ENCODE measurements at regions not wholly inside any gene's neighbourhood (a gene's known extent, or its start where the extent isn't known, plus 50 kb on each side); places are given as distances from the start of the nearest gene placed in this dataset.

GRCh38 chr2:15842758-15843666 is 97.3 kb upstream of the MYCN start:
- no peaks in the 10 kb centered on the region for H3K9me3 ChIP-seq (ENCODE audit: insufficient read depth, low read length)
- no peaks in the 10 kb centered on the region for H3K79me2 ChIP-seq (ENCODE audit: low read length)
- no peak overlapping the region for H3K4me3 ChIP-seq (ENCODE audit: low read length)
- peaks cover 10% of the 10 kb centered on the region; the same call in 1 of the 2 replicates for H3K27me3 ChIP-seq (ENCODE audit: low read depth, low read length)
- H3K4me2 ChIP-seq (ENCODE audit: low read length) = no peak overlapping the region
- no peaks in the 10 kb centered on the region for H3K36me3 ChIP-seq (replicated peaks; ENCODE audit: low read depth, low read length)
- H3K27ac ChIP-seq (ENCODE audit: low read length) = no peak overlapping the region
- H4K20me1 ChIP-seq (ENCODE audit: insufficient read depth, low read length) = no peaks in the 10 kb centered on the region
- TF ChIP-seq CTCF (IDR thresholded peaks at IDR 0.05; ENCODE audit: low read depth, low read length) = no peak
- TF ChIP-seq EZH2phosphoT487 (IDR thresholded peaks at IDR 0.05; ENCODE audit: low read depth) = no peak
- H3K9ac ChIP-seq (ENCODE audit: low read length) = no peak overlapping the region
- no peak overlapping the region for H2AFZ ChIP-seq (ENCODE audit: low read depth, low read length)
- no peaks in the 10 kb centered on the region for H3K4me1 ChIP-seq (ENCODE audit: low read length)

GRCh38 chr2:15844211-15844801 is 96.0 kb upstream of the MYCN start:
- Histone ChIP-seq H3K36me3 (replicated peaks; ENCODE audit: low read depth, low read length) (no peaks in the 10 kb centered on the region), H3K27ac (ENCODE audit: low read length) (no peak overlapping the region), H3K27me3 (ENCODE audit: low read depth, low read length) (peaks cover 10% of the 10 kb centered on the region; the same call in 1 of the 2 replicates), H3K4me3 (ENCODE audit: low read length) (no peak overlapping the region), H3K9ac (ENCODE audit: low read length) (no peak overlapping the region), H3K79me2 (ENCODE audit: low read length) (no peaks in the 10 kb centered on the region), H3K4me1 (ENCODE audit: low read length) (no peaks in the 10 kb centered on the region), H3K4me2 (ENCODE audit: low read length) (no peak overlapping the region), H4K20me1 (ENCODE audit: insufficient read depth, low read length) (no peaks in the 10 kb centered on the region), H2AFZ (ENCODE audit: low read depth, low read length) (no peak overlapping the region), H3K9me3 (ENCODE audit: insufficient read depth, low read length) (no peaks in the 10 kb centered on the region)
- TF ChIP-seq EZH2phosphoT487 (IDR thresholded peaks at IDR 0.05; ENCODE audit: low read depth) (no peak), CTCF (IDR thresholded peaks at IDR 0.05; ENCODE audit: low read depth, low read length) (no peak)

GRCh38 chr2:15845294-15845693 is 95.1 kb upstream of the MYCN start:
- no peak overlapping the region for H3K4me2 ChIP-seq (ENCODE audit: low read length)
- peaks cover 4% of the 10 kb centered on the region; the same call in 1 of the 2 replicates for H3K27me3 ChIP-seq (ENCODE audit: low read depth, low read length)
- H3K36me3 ChIP-seq (replicated peaks; ENCODE audit: low read depth, low read length) = no peaks in the 10 kb centered on the region
- no peaks in the 10 kb centered on the region for H4K20me1 ChIP-seq (ENCODE audit: insufficient read depth, low read length)
- no peak overlapping the region for H2AFZ ChIP-seq (ENCODE audit: low read depth, low read length)
- no peaks in the 10 kb centered on the region for H3K79me2 ChIP-seq (ENCODE audit: low read length)
- H3K4me1 ChIP-seq (ENCODE audit: low read length) = no peaks in the 10 kb centered on the region
- no peak overlapping the region for H3K4me3 ChIP-seq (ENCODE audit: low read length)
- H3K27ac ChIP-seq (ENCODE audit: low read length) = no peak overlapping the region
- no peaks in the 10 kb centered on the region for H3K9me3 ChIP-seq (ENCODE audit: insufficient read depth, low read length)
- no peak overlapping the region for H3K9ac ChIP-seq (ENCODE audit: low read length)
- no peak for TF ChIP-seq CTCF (IDR thresholded peaks at IDR 0.05; ENCODE audit: low read depth, low read length)
- TF ChIP-seq EZH2phosphoT487 (IDR thresholded peaks at IDR 0.05; ENCODE audit: low read depth) = no peak

GRCh38 chr2:15845737-15846405 is 94.5 kb upstream of the MYCN start:
- H3K4me3 ChIP-seq (ENCODE audit: low read length) = no peak overlapping the region
- H3K4me2 ChIP-seq (ENCODE audit: low read length) = no peak overlapping the region
- no peak overlapping the region for H3K9ac ChIP-seq (ENCODE audit: low read length)
- H2AFZ ChIP-seq (ENCODE audit: low read depth, low read length) = no peak overlapping the region
- H3K9me3 ChIP-seq (ENCODE audit: insufficient read depth, low read length) = no peaks in the 10 kb centered on the region
- no peaks in the 10 kb centered on the region for H4K20me1 ChIP-seq (ENCODE audit: insufficient read depth, low read length)
- H3K79me2 ChIP-seq (ENCODE audit: low read length) = no peaks in the 10 kb centered on the region
- H3K36me3 ChIP-seq (replicated peaks; ENCODE audit: low read depth, low read length) = no peaks in the 10 kb centered on the region
- no peak overlapping the region for H3K27ac ChIP-seq (ENCODE audit: low read length)
- TF ChIP-seq EZH2phosphoT487 (IDR thresholded peaks at IDR 0.05; ENCODE audit: low read depth) = no peak
- TF ChIP-seq CTCF (IDR thresholded peaks at IDR 0.05; ENCODE audit: low read depth, low read length) = no peak
- peaks cover 3% of the 10 kb centered on the region; the same call in 1 of the 2 replicates for H3K27me3 ChIP-seq (ENCODE audit: low read depth, low read length)
- H3K4me1 ChIP-seq (ENCODE audit: low read length) = no peaks in the 10 kb centered on the region

Data from OCI-LY3 (cell line).